ENCODE measurements at regions not wholly inside any gene's neighbourhood (a gene's known extent, or its start where the extent isn't known, plus 50 kb on each side); places are given as distances from the start of the nearest gene placed in this dataset.
"Not testable (repeated sequence)": the region's sequence is repeated elsewhere in the genome, so short reads cannot be mapped to it uniquely, and the experiment has no call there.

- no peak for DNase-seq (ENCODE audit: low read depth in 3 of 3)
These were observed 1509.6 kb downstream of the ADGRL3 start for GRCh38 chr4:62709618-62710252.

- DNase-seq (ENCODE audit: low read depth in 3 of 3): no peak
These were observed 1506.3 kb downstream of the ADGRL3 start for GRCh38 chr4:62706423-62706822.

- DNase-seq (ENCODE audit: low read depth in 3 of 3): no peak
These were observed 1483.9 kb downstream of the ADGRL3 start for GRCh38 chr4:62683799-62684566.

- no peak for DNase-seq (ENCODE audit: low read depth in 3 of 3)
These were observed 1476.8 kb downstream of the ADGRL3 start for GRCh38 chr4:62676962-62677361.

- DNase-seq (ENCODE audit: low read depth in 3 of 3): no peak
These were observed 1470.4 kb downstream of the ADGRL3 start for GRCh38 chr4:62670514-62670913.

GRCh38 chr4:62661821-62662220 is 1461.7 kb downstream of the ADGRL3 start:
- DNase-seq (ENCODE audit: low read depth in 3 of 3): no peak

GRCh38 chr4:62656006-62656405 is 1455.9 kb downstream of the ADGRL3 start:
- DNase-seq (ENCODE audit: low read depth in 3 of 3): no peak

- no peak for DNase-seq (ENCODE audit: low read depth in 3 of 3)
These were observed 1444.2 kb downstream of the ADGRL3 start for GRCh38 chr4:62644372-62644771.

- DNase-seq (ENCODE audit: low read depth in 3 of 3): no peak
These were observed 1440.2 kb downstream of the ADGRL3 start for GRCh38 chr4:62640296-62640695.

- no peak for DNase-seq (ENCODE audit: low read depth in 3 of 3)
These were observed 1427.5 kb downstream of the ADGRL3 start for GRCh38 chr4:62627671-62628070.

- no peak for DNase-seq (ENCODE audit: low read depth in 3 of 3)
These were observed 1427.0 kb downstream of the ADGRL3 start for GRCh38 chr4:62627141-62627540.

GRCh38 chr4:62622089-62622488 is 1422.0 kb downstream of the ADGRL3 start:
- DNase-seq (ENCODE audit: low read depth in 3 of 3): no peak

- DNase-seq (ENCODE audit: low read depth in 3 of 3): no peak
These were observed 1419.8 kb downstream of the ADGRL3 start for GRCh38 chr4:62619971-62620370.

GRCh38 chr4:62618042-62618441 is 1417.9 kb downstream of the ADGRL3 start:
- no peak for DNase-seq (ENCODE audit: low read depth in 3 of 3)

GRCh38 chr4:62601737-62602136 is 1401.6 kb downstream of the ADGRL3 start:
- no peak for DNase-seq (ENCODE audit: low read depth in 3 of 3)

- not testable (repeated sequence) for DNase-seq (ENCODE audit: low read depth in 3 of 3)
These were observed 1395.1 kb downstream of the ADGRL3 start for GRCh38 chr4:62595265-62595664.

GRCh38 chr4:62591756-62592155 is 1391.6 kb downstream of the ADGRL3 start:
- DNase-seq (ENCODE audit: low read depth in 3 of 3): no peak

GRCh38 chr4:62588671-62589070 is 1388.5 kb downstream of the ADGRL3 start:
- no peak for DNase-seq (ENCODE audit: low read depth in 3 of 3)

GRCh38 chr4:62571494-62571893 is 1371.4 kb downstream of the ADGRL3 start:
- no peak for DNase-seq (ENCODE audit: low read depth in 3 of 3)

GRCh38 chr4:62560858-62561257 is 1360.7 kb downstream of the ADGRL3 start:
- DNase-seq (ENCODE audit: low read depth in 3 of 3): no peak

GRCh38 chr4:62550121-62550520 is 1350.0 kb downstream of the ADGRL3 start:
- DNase-seq (ENCODE audit: low read depth in 3 of 3): no peak

- DNase-seq (ENCODE audit: low read depth in 3 of 3): no peak
These were observed 1349.5 kb downstream of the ADGRL3 start for GRCh38 chr4:62549601-62550000.

- no peak for DNase-seq (ENCODE audit: low read depth in 3 of 3)
These were observed 1348.6 kb downstream of the ADGRL3 start for GRCh38 chr4:62548765-62549164.

All from stimulated activated CD4-positive, alpha-beta T cell treated with anti-CD3 and anti-CD28 coated beads, TNF-alpha, amount 100 ng/mL, for 24 hours (primary cell).